Panc1 (cell line): ENCODE measurements at regions not wholly inside any gene's neighbourhood (a gene's known extent, or its start where the extent isn't known, plus 50 kb on each side); places are given as distances from the start of the nearest gene placed in this dataset.

Experiments used
- ATAC-seq: fragments of 200-7000 bp; cut with Tn5 transposase; 2 replicates; pipeline ENCODE4 v1.9.1; 2020; ENCODE audit warnings: mild to moderate bottlenecking, moderate library complexity
- BruUV-seq: library from RNA; stranded (reverse); fragments of 400-500 nt; replicated peaks from 2 replicates; lab custom pipeline; 2021; lab: Mats Ljungman, UMichigan
- CTCF ChIA-PET: fragments of 300-600 bp; sonication (Branson Sonifier 250); formaldehyde crosslinking; loops from one replicate; lab custom pipeline; 2022; ENCODE audit warnings: antibody characterized with exemption; lab: Charles Lee
- POLR2A ChIA-PET: fragments of 300-600 bp; sonication (Branson Sonifier 250); formaldehyde crosslinking; loops from one replicate; lab custom pipeline; 2022; ENCODE audit warnings: antibody characterized with exemption; lab: Charles Lee
- DNase-seq: peaks from one replicate; pipeline ENCODE4 v3.0.0-alpha.2; 2010; ENCODE audit warnings: low read depth, low spot score
- H3K27ac ChIP-seq: 2 replicates; pipeline ENCODE4 v1.5.1; 2011; ENCODE audit warnings: mild to moderate bottlenecking, low read length, inconsistent platforms
- H3K27me3 ChIP-seq: fragments of 200-500 bp; sonication (Bioruptor generic); 2 replicates; pipeline ENCODE4 v1.6.0; 2014; ENCODE audit warnings: low read length, inconsistent platforms; ENCODE audit not compliant: control insufficient read depth, insufficient read depth
- H3K36me3 ChIP-seq: fragments of 200-500 bp; sonication (Bioruptor generic); 2 replicates; pipeline ENCODE4 v1.5.1; 2014; ENCODE audit warnings: inconsistent platforms, mild to moderate bottlenecking, low read length, moderate library complexity; ENCODE audit not compliant: control insufficient read depth, insufficient read depth
- H3K4me1 ChIP-seq: 2 replicates; pipeline ENCODE4 v1.5.1; 2011; ENCODE audit warnings: inconsistent platforms, mild to moderate bottlenecking, low read length, moderate library complexity; ENCODE audit not compliant: control insufficient read depth, insufficient read depth
- H3K4me3 ChIP-seq, 2 experiments: 2 replicates each; pipeline ENCODE4 v1.5.1; 2011 to 2012; ENCODE audit warnings: low read depth in 2 of 2, low read length in 2 of 2, mild to moderate bottlenecking in 2 of 2, inconsistent platforms in 1 of 2, moderate library complexity in 1 of 2
- H3K9me3 ChIP-seq: fragments of 200-500 bp; sonication (Bioruptor generic); 2 replicates; pipeline ENCODE4 v1.5.1; 2014; ENCODE audit warnings: low read depth, mild to moderate bottlenecking, inconsistent platforms, low read length, moderate library complexity; ENCODE audit not compliant: control insufficient read depth, insufficient read depth
- POLR2AphosphoS5 ChIP-seq: IDR thresholded peaks from 2 replicates; pipeline ENCODE4 v1.6.1; 2012; ENCODE audit warnings: mild to moderate bottlenecking, low read depth, low read length, moderate library complexity
- SIN3A ChIP-seq: IDR thresholded peaks from 2 replicates; pipeline ENCODE4 v1.6.1; 2012; ENCODE audit warnings: low read depth, mild to moderate bottlenecking, low read length, moderate library complexity, borderline replicate concordance; ENCODE audit not compliant: insufficient read depth
- TCF7L2 ChIP-seq: IDR thresholded peaks from 2 replicates; pipeline ENCODE4 v1.6.1; 2011; ENCODE audit warnings: mild to moderate bottlenecking, low read depth, low read length, inconsistent platforms
- in situ Hi-C: cut with HindIII; loops from 2 replicates; pipeline ENCODE4 v1.10.0; 2016; ENCODE audit warnings: low sequenced_read_pairs, low pct_unique_long_range_greater_than_20kb
- intact Hi-C: fragments of 100-400 bp; cut with micrococcal nuclease; formaldehyde crosslinking; loops from one replicate; pipeline ENCODE4 v1.10.0; 2022; ENCODE audit not compliant: unreplicated experiment
- TF ChIP-seq, protein P1 (sequence below), 2 experiments: IDR thresholded peaks; 2 replicates each; pipeline ENCODE4 v1.6.1; 2011 to 2012; ENCODE audit warnings: low read depth in 2 of 2, control low read depth in 1 of 2, low read length in 1 of 2, mild to moderate bottlenecking in 1 of 2, moderate library complexity in 1 of 2; ENCODE audit not compliant: insufficient read depth in 1 of 2
- TF ChIP-seq, protein P2 (sequence below): fragments of 450-650 bp; IDR thresholded peaks from 2 replicates; pipeline ENCODE4 v1.5.1; 2017; ENCODE audit warnings: mild to moderate bottlenecking

DNA sequence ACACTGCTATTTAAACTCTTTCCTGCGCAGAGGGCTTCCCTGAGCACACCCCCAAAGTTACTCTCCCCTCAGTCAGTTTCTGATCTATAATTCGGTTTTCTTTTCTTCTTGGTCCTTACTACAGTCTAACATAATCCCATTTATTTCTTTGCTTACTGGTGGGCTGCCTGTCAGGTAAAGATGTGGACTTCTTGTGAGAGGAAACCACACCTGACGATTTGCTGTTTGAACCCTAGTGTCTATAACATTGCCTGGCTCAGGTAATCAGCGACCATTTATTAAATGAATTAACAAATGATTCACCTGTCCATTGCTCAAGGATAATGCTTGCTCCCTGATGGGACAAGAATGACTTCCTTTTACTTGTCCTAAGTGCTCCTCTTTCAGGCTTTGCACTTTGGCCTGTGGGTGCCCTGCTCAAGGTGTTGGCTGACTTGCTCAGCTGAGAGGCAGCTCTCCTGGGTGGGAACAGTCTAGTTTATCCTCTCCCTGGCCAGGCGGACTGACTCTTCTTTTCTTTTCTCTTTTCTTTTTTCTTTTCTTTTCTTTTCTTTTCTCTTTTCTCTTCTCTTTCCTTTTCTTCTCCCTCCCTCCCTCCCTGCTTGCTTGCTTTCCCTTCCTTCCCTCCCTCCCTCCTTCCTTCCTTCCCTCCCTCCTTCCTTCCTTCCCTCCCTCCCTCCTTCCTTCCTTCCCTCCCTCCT lies 233.1 kb downstream of the BCAS1 start:
- H3K27me3 ChIP-seq: no peaks in the 10 kb centered on the region
- no peaks in the 10 kb centered on the region for H3K36me3 ChIP-seq
- no peak overlapping the region for H3K4me3 ChIP-seq
- intact Hi-C loops (no loop called here), in situ Hi-C loops (no loop called here)
- CTCF ChIA-PET: no interaction called here
- peak overlapping the region; percentile 79 for H3K27ac ChIP-seq
- no peak for ATAC-seq
- BruUV-seq: no TSS peak
- peaks cover 7% of the 10 kb centered on the region for H3K4me1 ChIP-seq
- peaks cover 3% of the 10 kb centered on the region for H3K9me3 ChIP-seq
- TF ChIP-seq, protein P1, sequence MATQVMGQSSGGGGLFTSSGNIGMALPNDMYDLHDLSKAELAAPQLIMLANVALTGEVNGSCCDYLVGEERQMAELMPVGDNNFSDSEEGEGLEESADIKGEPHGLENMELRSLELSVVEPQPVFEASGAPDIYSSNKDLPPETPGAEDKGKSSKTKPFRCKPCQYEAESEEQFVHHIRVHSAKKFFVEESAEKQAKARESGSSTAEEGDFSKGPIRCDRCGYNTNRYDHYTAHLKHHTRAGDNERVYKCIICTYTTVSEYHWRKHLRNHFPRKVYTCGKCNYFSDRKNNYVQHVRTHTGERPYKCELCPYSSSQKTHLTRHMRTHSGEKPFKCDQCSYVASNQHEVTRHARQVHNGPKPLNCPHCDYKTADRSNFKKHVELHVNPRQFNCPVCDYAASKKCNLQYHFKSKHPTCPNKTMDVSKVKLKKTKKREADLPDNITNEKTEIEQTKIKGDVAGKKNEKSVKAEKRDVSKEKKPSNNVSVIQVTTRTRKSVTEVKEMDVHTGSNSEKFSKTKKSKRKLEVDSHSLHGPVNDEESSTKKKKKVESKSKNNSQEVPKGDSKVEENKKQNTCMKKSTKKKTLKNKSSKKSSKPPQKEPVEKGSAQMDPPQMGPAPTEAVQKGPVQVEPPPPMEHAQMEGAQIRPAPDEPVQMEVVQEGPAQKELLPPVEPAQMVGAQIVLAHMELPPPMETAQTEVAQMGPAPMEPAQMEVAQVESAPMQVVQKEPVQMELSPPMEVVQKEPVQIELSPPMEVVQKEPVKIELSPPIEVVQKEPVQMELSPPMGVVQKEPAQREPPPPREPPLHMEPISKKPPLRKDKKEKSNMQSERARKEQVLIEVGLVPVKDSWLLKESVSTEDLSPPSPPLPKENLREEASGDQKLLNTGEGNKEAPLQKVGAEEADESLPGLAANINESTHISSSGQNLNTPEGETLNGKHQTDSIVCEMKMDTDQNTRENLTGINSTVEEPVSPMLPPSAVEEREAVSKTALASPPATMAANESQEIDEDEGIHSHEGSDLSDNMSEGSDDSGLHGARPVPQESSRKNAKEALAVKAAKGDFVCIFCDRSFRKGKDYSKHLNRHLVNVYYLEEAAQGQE (IDR thresholded peaks at IDR 0.05; ENCODE audit: insufficient read depth in 1 of 2, low read depth in 2 of 2, low read length in 1 of 2): no peak
- no peak for TF ChIP-seq TCF7L2
- TF ChIP-seq POLR2AphosphoS5: no peak
- TF ChIP-seq SIN3A: no peak
- TF ChIP-seq, protein P2, sequence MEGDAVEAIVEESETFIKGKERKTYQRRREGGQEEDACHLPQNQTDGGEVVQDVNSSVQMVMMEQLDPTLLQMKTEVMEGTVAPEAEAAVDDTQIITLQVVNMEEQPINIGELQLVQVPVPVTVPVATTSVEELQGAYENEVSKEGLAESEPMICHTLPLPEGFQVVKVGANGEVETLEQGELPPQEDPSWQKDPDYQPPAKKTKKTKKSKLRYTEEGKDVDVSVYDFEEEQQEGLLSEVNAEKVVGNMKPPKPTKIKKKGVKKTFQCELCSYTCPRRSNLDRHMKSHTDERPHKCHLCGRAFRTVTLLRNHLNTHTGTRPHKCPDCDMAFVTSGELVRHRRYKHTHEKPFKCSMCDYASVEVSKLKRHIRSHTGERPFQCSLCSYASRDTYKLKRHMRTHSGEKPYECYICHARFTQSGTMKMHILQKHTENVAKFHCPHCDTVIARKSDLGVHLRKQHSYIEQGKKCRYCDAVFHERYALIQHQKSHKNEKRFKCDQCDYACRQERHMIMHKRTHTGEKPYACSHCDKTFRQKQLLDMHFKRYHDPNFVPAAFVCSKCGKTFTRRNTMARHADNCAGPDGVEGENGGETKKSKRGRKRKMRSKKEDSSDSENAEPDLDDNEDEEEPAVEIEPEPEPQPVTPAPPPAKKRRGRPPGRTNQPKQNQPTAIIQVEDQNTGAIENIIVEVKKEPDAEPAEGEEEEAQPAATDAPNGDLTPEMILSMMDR: no peak
- DNase-seq: no peak
- POLR2A ChIA-PET: no interaction called here

DNA sequence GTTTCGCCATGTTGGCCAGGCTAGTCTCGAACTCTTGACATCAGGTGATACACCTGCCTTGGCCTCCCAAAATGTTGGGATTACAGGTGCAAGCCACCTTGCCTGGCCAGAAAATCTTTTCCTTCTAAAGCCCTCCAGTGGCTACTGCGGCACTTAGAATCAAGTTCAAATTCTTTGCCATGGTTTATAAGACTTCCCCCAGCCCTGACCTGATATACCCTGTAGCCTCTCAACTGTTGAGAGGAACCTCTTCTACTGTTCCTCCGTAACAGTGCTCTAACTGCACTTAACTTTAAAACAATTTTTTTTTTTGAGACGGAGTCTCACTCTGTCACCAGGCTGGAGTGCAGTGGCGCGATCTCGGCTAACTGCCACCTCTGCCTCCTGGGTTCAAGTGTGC lies 235.6 kb downstream of the BCAS1 start:
- H3K27ac ChIP-seq: peak overlapping the region; percentile 100
- peaks cover 15% of the 10 kb centered on the region for H3K4me1 ChIP-seq
- no peak for TF ChIP-seq POLR2AphosphoS5
- TF ChIP-seq, protein P1 (IDR thresholded peaks at IDR 0.05; ENCODE audit: insufficient read depth in 1 of 2, low read depth in 2 of 2, low read length in 1 of 2): no peak
- no peak for TF ChIP-seq SIN3A
- no peak for TF ChIP-seq TCF7L2
- TF ChIP-seq, protein P2: no peak
- no peak for DNase-seq
- in situ Hi-C loops: no loop called here
- ChIA-PET POLR2A (no interaction called here), CTCF (no interaction called here)
- no peaks in the 10 kb centered on the region for H3K27me3 ChIP-seq
- H3K9me3 ChIP-seq: peaks cover 6% of the 10 kb centered on the region
- no peak for ATAC-seq
- intact Hi-C loops: no loop called here
- BruUV-seq: no TSS peak
- no peak overlapping the region for H3K4me3 ChIP-seq
- H3K36me3 ChIP-seq: no peaks in the 10 kb centered on the region
